GM18499 (cell line): ENCODE measurements at regions not wholly inside any gene's neighbourhood (a gene's known extent, or its start where the extent isn't known, plus 50 kb on each side); places are given as distances from the start of the nearest gene placed in this dataset.
"Not testable (repeated sequence)": the region's sequence is repeated elsewhere in the genome, so short reads cannot be mapped to it uniquely, and the experiment has no call there.

Source experiments
- ATAC-seq: cut with Tn5 transposase; IDR thresholded peaks from one replicate; pipeline ENCODE4 v1.9.1; 2021; ENCODE audit warnings: moderate number of reproducible peaks; ENCODE audit not compliant: insufficient read depth, unreplicated experiment

DNA sequence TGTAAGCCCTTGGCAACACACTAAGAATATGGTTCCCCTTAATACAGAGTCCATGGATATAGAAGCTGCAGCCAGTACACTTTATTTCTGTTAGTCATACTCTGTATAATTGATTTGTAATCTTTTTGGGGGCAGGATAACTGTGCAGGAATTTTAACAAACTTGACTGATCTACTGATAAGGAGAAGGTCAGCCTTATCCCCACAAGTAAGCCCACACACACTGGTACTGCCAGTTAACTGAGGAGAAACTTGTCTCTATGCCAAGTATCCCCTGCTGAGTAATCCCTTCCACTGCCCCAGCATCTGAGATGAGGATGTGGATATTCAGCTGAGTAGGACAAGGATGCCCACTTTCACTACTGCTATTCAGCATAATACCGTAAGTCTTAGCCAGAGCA lies 154.9 kb upstream of the CXXC4 start:
- no peak for ATAC-seq

DNA sequence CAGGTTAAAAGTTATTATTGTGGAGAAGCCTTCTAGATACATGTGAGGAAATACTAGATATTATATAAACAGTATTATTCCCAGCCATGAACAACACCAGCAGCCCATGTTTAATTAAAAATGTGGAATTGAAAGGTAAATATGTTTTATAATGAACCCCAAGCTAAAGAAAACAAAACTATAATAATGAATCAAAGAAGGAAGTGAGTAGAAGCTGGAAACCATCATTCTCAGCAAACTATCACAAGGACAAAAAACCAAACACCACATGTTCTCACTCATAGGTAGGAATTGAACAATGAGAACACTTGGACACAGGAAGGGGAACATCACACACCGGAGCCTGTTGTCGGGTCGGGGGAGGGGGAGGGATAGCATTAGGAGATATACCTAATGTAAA lies 167.6 kb upstream of the CXXC4 start:
- ATAC-seq: not testable (repeated sequence)

DNA sequence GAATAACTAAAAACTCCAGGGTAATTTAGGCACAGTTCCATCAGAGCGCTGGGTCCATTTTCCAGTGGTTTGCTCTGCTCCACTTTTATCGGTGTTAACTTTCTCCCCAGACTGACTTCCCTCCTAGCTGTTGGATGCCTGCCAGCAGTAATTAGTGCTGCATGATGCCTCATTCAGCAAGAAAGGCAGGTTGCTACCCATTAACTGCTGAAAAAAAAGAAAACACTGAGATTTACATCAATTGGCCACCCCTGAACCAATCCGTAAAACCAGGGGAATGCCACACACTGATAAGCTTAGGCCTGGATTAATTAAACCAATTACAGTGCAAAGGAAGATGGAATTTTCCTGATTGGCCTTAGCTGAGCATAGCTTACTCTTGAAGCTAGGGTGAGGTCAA lies 182.4 kb upstream of the CXXC4 start:
- no peak for ATAC-seq

DNA sequence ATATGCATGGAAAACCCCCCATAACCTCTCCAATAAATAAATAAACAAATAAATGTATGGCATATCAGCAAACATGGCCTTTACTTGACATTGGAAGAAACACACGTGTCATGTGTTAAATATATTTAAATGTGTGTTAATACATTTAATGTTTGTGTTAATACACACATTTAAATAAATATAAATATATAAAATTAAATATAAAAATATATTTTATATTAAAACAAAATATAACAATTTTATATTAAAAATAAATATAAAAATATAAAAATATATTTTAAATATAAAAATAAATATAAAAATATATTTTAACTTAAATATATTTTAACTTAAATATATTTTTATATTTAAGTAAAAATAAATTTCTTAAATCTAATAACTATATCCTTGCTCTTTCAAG lies 187.6 kb upstream of the CXXC4 start:
- no peak for ATAC-seq

DNA sequence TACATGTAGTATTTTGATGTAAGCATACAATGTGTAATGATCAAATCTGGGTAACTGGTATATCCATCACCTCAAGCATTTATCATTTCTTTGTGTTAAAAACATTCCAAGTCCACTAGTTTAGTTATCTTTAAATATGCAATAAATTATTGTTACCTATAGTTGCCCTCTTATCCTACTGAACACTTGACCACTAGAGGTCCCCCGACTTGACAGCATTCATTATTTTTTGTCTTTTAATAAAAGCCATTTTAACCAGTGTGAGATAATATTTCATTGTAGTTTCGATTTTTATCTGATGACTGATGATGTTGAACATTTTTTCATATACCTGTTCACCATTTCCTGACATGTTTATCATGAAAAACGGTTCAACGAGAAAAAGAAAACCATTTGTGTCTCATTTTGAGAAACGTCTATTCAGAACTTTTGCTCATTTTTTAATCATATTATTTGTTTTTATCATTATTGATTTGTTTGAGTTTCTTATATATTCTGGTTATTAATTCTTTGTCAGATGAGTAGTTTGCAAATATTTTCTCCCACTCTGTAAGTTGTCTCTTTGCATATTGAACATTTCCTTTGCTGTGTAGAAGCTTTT lies 199.0 kb upstream of the CXXC4 start:
- no peak for ATAC-seq

DNA sequence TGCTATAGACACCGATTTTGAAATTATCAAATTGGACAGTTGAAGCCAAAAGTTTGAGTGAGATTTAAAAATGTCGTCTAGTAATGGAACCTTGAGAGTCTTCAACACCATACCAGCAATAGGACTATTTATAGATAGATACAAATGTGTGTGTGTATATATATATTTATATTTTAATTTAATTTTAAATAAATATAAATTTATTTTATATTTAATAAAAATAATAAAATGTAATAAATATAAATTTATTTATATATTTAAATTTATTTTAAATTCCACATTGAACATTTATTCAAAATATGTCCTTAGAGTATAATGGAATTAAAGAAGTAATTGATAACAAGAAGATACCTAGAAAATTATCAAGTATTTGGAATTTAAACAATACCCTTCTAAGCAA lies 221.9 kb upstream of the CXXC4 start:
- no peak for ATAC-seq

DNA sequence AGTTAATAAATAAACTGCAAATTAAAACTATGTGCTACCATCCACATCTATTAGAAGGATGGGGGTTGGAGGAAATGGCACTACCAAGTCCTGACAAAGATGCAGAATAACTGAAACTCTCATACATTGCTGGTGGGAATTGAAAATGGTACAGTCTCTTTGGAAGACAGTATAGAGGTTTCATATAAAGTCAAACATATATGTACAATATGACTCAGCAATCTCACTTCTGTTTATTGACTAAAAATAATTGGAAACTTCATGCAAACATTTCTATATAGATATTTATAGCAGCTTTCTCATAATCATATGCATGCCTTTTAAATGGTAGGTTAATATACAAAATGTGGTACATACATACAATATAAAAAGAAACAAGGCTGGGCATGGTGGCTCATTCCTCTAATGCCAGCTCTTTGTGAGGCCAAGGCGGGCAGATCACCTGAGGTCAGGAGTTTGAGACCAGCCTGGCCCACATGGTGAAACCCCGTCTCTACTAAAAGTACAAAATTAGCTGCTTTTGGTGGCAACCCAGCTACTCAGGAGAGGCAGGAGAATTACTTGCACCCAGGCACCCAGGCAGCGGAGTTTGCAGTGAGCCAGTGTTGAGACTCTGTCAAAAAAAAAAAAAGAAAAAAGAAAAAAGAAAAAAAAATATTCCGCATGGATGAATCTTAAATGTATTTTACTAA lies 225.0 kb upstream of the CXXC4 start:
- peak; percentile 98 for ATAC-seq

DNA sequence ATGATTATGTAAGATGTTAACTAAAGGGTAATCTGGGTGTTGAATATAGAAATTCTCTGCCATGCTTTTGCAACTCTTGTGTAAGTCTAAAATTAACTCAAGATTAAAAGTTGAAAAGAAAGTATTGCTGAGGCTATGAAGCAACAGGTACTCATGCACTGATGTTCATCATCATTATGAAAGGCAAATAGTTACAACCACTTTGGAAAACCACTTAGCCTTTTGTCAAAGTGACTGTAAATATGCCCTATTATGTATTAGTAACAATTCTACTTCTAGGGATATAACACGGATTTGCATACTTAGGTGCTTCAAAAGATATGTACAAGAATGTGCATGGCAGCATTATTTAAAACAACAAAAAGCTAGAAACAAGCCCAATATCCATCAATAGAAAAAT lies 227.8 kb upstream of the CXXC4 start:
- ATAC-seq: no peak

DNA sequence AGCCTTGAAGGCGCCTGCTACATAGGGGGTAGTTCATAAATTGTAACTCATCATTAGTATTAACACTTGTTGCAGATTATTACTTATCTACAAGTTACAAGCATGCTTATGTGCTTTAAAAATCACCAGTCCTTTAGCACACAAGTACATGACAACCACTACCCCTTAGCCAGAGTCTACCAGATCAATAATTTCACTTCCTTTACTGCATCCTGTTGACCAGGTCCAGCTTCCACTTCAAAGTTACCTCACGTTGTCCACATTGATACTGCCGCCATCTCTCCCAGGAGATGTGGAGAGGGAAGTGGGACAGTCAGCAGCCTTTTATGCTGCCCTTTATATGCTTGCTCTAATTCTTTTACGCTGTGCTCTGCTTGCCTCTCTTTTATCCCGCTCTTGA lies 231.3 kb upstream of the CXXC4 start:
- ATAC-seq: no peak

DNA sequence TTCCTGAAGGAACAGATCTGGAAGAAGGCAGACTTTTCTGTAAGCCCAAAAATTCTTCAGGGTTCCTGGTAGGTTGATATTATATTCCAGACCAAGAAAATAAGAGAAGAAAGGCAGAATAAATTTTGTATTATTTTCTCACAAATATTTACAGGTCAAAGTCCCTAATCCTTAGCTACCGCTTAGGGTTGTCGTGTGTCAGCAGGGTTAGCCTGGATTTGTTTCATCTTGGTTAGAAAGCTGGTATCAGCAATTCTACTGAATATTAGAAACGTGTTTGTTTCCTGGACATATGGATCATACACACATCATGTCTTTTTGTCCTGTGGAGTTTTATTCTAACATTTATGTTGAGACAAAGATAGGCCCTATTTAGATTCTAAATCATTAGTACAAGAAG lies 232.9 kb upstream of the CXXC4 start:
- ATAC-seq: no peak

DNA sequence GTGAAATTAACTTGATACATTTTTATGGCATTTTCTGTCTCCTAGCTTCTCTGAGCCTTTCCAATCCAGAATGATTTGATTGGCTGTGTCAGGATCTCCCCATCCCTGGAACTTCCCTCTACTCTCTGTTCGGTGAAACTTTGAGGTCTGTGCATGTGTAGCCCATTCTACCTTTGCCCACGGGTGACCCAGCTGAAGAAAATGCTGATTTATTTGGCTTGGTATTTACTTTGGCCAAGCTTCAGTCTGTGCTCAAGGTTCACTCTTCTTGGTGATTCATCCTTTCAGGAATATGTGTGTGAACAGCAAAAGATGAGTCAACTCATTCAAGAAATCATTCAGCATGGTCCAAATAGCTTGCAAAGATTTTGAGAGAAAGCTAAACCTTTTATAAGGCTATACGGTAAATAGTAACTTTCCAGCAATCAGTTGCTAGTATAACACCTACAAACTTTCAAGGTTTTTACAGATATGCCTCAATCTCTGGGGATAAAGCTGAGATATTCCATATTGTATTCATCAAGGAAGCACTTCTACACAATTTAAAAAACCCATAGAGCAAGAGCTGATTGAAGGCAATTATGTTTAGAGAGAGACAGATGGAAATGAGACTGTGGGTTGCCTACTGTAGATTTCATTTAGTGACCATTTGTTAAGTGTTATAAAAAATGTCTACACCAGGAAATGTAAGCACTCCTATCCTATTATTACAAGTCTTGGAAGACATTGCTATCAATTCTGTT lies 233.9 kb upstream of the CXXC4 start:
- ATAC-seq: no peak

DNA sequence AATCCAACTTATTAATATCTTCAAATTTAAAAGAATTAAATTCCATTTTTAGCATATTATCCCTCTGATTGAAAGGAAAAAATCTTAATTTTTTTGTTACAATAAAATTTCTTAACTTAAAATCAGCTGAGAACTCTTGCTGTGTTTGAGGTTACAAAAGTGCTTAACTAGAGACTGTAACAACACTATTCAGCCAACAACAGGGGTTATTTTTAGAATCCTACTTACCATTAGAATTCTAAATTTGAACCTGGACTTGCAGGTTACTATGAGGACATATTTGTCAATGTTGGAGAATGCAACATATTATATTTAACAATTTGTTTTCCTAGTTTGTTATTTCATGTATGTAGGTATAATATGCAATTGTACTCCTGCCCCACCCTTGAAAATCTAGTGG lies 238.1 kb upstream of the CXXC4 start:
- ATAC-seq: no peak

DNA sequence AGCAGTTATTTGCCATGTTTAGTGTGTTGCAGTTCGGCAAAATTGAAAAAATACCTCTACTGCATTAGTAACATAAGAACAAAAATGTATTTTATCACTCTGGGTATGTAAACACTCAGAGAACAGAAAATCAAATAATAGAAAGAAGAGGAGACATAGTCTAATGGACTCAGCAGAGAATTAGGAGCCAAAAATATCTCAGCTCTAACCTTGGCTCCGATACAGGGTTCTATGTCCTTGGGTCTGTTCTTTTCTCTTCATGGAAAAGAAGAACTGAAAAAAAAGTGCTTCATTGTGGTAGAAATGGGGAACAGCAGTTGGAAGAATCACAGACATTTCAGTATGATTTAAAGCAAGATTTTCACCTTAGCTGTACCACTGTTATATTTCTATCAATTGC lies 240.5 kb upstream of the CXXC4 start:
- no peak for ATAC-seq

DNA sequence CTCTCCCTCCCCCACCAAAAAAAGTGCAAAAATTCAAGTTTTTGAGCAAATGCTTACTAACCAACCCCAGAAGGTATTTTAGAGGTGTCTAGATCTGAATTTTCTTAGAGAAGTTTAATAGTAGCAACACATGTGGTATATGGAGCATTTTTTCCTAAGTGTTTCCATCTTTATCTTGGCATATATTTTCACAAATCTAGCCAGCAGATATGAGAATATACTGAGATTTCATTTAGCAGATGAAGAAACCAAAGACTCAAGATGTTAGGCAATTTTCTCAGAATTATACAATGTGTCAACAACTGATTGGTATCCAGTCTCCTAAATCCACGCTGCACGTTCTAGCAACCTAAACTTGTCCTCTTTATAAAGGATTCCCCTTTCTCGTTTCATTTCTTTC lies 245.5 kb upstream of the CXXC4 start:
- ATAC-seq: no peak

DNA sequence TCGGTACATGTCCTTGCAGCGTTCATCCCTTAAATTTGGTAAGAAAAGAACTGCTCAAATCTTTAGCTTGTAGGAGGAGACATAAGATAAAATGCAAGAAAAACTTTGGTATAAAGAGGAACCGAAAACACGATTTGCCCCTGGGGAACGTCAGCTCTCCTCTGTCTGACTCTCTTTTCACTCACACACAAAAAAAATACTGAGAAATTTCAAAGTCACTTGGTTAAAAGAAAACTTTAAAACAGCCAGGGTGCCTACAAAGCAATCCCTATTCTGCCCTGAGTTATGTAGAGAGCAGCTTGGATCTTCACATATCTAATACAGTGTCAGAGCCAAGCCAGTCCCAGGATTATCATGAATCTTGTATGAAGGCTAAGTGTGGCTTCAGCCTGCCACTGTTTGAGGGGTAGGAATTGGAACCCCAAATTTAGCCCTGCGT lies 248.5 kb upstream of the CXXC4 start:
- ATAC-seq: peak; percentile 94

DNA sequence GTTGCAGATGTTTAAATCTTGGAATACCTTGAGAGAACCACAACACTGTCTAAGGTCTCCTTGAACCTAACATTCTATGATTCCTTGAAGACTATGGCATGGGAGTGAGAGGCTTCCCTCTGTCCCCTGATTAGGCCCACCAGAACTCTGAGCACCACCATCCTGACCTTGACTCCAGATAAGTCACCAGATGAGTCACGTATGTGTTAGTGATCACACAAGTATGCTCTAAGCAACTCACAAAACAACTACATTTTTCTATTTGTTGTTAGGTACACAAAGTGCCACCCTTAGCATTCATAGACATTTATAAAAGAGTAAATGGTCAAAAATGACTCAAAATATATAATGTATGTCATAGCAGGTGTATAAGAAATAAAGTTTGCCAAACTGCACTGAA lies 252.9 kb upstream of the CXXC4 start:
- no peak for ATAC-seq

DNA sequence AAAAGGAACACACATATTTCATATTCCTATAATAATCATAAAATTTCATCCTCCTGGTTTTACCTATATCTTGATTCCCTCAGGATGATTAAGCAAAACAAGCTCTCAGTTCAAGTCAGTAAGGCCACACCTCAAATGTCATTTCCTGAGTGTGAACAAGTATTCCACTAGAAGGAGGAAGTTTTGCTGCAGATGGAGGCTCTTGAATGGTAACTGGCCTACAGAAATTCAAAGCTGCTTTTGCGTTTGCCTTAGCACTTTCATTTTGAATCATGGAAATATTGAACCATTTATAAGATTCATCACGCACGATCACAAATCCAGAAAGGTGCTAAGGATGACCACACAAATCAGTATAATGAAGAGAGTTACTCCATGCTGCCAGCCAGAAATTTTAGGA lies 254.4 kb upstream of the CXXC4 start:
- peak; percentile 34 for ATAC-seq

DNA sequence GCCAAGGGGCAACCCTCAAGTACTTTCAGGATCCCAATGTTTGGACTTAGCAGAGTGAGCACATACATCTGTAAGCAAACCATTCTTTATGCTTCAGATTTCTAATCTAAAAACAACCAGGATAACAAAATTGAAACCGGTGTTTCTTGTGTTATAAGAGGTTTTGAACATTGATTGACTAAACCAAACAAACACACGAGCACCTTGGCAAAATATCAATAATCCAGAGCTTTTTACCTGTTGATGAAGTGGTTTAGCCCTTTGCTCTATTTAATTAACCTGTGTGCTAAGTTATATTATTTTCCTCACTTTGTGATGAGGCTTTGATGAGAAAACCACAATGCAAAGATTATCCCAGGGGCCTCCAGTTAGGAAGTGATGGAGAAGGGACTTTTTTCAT lies 255.3 kb upstream of the CXXC4 start:
- no peak for ATAC-seq

DNA sequence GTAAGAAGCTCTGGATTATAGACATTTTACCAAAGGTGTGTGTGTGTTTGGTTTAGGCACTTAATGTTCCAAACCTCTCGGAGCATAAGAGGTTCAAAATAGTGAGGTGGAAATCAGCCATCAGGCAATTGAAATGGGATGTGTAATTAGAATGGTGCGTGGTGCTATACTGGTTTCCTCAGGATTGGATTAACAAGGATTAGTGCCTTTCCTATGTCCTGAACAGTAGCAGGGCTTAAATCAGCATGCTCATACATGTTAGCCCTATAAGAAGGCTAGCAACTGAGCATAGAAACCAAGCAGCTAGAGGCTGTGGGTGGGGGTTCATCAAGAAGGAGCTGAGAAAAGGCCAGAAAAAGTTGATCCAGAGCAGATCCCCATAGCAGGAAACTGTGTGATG lies 256.8 kb upstream of the CXXC4 start:
- ATAC-seq: no peak

DNA sequence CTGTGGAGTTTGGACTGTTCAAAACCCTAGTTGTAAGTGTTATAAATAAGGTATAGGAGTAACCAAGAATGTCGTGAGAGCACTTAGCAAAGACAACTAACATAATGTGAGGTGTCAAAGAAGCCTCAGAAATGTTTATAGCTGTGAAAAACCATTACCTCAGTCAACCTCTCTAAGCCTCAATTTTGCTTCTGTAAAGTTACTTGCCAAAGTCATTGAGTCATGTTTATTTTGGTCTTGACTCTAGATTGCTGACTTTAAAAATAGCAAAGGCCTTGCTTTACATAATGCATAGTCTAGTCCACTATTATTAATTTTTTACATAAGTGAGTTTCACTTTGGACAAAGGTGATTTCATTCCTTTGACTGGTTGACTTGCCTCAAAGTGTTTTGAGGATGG lies 257.6 kb upstream of the CXXC4 start:
- peak; percentile 78 for ATAC-seq

DNA sequence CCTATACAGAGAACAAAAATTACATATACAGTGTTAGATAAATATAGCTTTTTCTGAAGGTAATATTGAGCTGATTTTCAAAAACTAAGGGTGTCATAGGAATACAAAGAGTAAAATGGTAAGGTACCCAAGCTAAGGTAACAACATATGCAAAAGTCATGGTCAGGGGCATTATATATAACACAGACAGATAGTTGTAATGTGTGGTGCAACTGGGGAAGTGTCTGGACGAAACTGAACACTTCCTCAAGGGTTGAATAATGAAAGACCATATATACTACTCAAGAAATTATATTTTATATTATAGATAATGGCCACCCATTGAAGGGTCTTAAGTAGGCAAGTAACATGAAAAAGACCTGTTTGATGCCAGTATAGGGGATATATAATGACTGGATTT lies 262.1 kb upstream of the CXXC4 start:
- peak; percentile 42 for ATAC-seq

DNA sequence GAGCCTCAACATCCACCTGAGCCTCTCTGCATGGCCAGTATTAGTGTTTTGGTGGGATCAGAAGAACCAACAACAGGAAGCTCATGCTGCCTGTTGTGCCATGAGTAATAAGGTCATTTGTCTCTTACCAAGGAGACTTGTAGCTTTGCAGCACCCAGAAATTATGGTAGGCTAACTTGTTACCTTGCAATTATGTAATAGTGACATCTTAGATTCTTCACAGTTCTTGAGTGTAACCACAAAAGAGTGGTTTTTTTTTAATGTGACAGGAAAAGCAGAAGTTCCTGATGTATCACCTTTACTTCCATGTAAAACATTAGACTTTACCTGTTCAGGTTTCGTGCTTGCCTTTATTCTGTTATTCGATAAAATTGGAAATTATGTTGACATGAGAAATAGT lies 263.9 kb upstream of the CXXC4 start:
- no peak for ATAC-seq
